HUES64 (cell line): ENCODE measurements at regions not wholly inside any gene's neighbourhood (a gene's known extent, or its start where the extent isn't known, plus 50 kb on each side); places are given as distances from the start of the nearest gene placed in this dataset.

Experiments
- H3K27ac ChIP-seq: 2 replicates; pipeline ENCODE4 v1.7.0; 2013; ENCODE audit warnings: low read depth, low read length, inconsistent platforms
- H3K27me3 ChIP-seq: 2 replicates; pipeline ENCODE4 v1.6.1; 2013; ENCODE audit warnings: mild to moderate bottlenecking, low read length; ENCODE audit not compliant: insufficient read depth
- H3K36me3 ChIP-seq: 2 replicates; pipeline ENCODE4 v1.6.1; 2013; ENCODE audit warnings: mild to moderate bottlenecking, low read length; ENCODE audit not compliant: insufficient read depth
- H3K4me1 ChIP-seq: 2 replicates; pipeline ENCODE4 v1.6.1; 2013; ENCODE audit warnings: mild to moderate bottlenecking, low read length, moderate library complexity; ENCODE audit not compliant: insufficient read depth
- H3K4me3 ChIP-seq: 2 replicates; pipeline ENCODE4 v1.5.1; 2013; ENCODE audit warnings: mild to moderate bottlenecking, low read length, moderate library complexity
- H3K9ac ChIP-seq: 2 replicates; pipeline ENCODE4 v1.6.1; 2013; ENCODE audit warnings: mild to moderate bottlenecking, low read depth, low read length
- H3K9me3 ChIP-seq: 2 replicates; pipeline ENCODE4 v1.6.1; 2013; ENCODE audit warnings: low read depth, low read length; ENCODE audit not compliant: insufficient read depth
- WGBS: fragments of 150-250, 120-280 bp; methylation state at CpG from one replicate; pipeline ENCODE4 v1.1.7; 2013; ENCODE audit warnings: missing lambda C conversion rate; 5-methylcytosine and 5-hydroxymethylcytosine counted together

DNA sequence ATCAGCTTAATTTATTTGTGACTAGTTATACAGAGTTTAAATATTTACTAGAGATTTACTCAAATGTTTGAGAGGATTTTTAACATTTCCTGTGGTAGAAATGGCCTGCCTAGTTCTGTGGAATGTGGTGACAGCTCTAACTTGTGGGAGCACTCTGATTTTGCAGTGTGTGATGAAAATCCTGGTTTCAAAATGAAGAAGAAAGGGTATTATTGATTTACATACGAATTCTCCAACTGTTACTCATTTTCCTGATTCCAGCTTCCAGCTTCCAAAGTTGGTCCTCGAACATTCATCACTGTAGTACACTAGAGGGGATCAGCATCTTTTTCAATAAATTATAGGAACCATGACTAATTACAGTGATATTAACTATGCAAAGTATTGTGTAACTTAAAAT is 462.7 kb upstream of the PKN2 start:
- Histone ChIP-seq H3K27me3 (no peaks in the 10 kb centered on the region), H3K9me3 (no peaks in the 10 kb centered on the region), H3K9ac (no peak overlapping the region), H3K4me1 (no peaks in the 10 kb centered on the region; the same call in 1 of the 2 replicates), H3K36me3 (no peaks in the 10 kb centered on the region), H3K4me3 (no peak overlapping the region), H3K27ac (no peak overlapping the region)
- 100% methylated on average over 1 of the region's 2 CpGs for WGBS

DNA sequence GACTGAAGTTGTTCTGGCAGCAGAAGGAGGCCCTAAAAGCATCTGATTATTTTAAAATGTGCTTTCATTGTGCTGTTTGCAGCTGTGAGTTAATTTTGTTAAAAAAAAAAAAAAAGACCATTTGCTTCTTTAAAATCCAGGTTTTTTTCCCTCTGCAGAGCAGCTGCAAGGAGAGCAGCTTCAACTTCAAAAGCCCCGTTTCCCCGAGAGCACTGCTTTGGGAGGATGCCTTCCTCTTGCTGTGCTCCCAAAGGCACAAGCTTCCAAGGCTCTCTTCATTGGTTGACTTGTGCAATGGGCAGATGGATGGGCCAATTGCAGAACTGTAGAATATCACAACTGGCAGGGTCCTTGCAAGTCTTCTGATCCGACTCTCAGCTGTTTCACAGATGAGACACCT is 459.2 kb upstream of the PKN2 start:
- H3K9ac ChIP-seq: no peak overlapping the region
- no peaks in the 10 kb centered on the region for H3K9me3 ChIP-seq
- H3K4me1 ChIP-seq: no peaks in the 10 kb centered on the region; the same call in 1 of the 2 replicates
- no peaks in the 10 kb centered on the region for H3K36me3 ChIP-seq
- 94% methylated on average over 3 of the region's 3 CpGs for WGBS
- no peak overlapping the region for H3K4me3 ChIP-seq
- no peaks in the 10 kb centered on the region for H3K27me3 ChIP-seq
- H3K27ac ChIP-seq: no peak overlapping the region

DNA sequence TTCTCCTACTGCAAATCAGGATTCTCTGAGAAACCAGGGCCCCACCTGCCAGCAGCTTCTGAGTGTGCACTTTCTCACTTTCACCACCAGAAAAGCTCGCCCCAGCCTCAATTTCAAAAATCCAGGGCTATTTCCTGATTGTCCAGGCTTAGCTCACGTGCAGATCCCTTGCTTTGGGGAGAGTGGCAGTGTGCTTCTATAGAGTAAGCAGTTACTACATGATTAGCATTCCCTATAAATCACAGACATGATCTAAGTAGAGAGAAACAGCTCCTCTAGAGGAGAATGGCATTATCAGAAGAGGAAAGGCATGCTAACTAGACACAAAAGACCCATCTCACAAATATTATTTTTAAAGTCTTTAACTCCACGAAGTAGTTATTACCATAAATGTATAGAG is 456.0 kb upstream of the PKN2 start:
- WGBS: 94% methylated on average over 1 of the region's 3 CpGs
- Histone ChIP-seq H3K4me1 (no peaks in the 10 kb centered on the region), H3K27ac (no peak overlapping the region), H3K9ac (no peak overlapping the region), H3K27me3 (no peaks in the 10 kb centered on the region), H3K36me3 (no peaks in the 10 kb centered on the region), H3K4me3 (no peak overlapping the region), H3K9me3 (no peaks in the 10 kb centered on the region)

DNA sequence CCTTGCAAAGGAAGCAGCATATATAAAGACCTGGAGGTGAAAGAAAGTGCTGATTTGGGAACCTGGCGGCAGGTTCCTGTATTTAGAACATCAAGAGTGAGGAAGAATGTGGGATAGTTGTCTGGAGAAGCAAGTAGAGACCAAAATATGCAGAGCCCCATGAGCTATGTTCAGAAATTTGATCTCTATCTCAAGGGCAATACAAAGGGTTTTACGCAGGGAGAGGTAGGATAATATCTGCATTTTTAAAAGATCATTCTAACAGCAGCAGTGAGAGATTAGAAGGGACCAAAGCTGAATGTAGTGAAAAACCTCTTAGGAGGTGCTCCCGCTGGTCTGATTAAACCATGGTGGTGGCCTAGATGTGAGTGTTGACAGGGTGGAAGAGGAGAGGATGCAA is 453.9 kb upstream of the PKN2 start:
- H3K36me3 ChIP-seq: no peaks in the 10 kb centered on the region
- no peak overlapping the region for H3K27ac ChIP-seq
- no peak overlapping the region for H3K9ac ChIP-seq
- no peaks in the 10 kb centered on the region for H3K27me3 ChIP-seq
- H3K4me1 ChIP-seq: no peaks in the 10 kb centered on the region
- 91% methylated on average over 3 of the region's 3 CpGs for WGBS
- no peak overlapping the region for H3K4me3 ChIP-seq
- no peaks in the 10 kb centered on the region for H3K9me3 ChIP-seq

DNA sequence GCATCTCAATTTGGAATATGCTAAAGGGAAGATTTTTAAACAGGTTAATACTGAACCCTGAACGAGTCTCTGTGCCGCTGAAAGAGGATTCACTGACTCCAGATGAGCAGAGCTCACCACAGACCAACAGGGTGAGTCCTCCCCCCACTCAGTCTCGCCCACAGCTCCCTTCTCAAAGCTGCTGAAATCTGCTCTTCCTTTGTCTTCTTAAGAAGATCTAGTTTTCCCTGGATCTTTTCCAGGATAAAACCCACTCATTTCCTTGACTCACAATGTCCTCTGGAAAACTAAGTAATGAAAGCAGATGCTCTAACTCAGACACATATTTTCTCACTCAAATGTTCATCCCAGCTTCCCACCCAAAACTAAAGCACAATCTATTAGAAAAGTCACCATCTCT is 447.0 kb upstream of the PKN2 start:
- Histone ChIP-seq H3K27ac (no peak overlapping the region), H3K4me1 (no peaks in the 10 kb centered on the region), H3K9me3 (no peaks in the 10 kb centered on the region), H3K4me3 (no peak overlapping the region), H3K27me3 (no peaks in the 10 kb centered on the region), H3K36me3 (no peaks in the 10 kb centered on the region), H3K9ac (no peak overlapping the region)
- WGBS: 77% methylated on average over 3 of the region's 3 CpGs

DNA sequence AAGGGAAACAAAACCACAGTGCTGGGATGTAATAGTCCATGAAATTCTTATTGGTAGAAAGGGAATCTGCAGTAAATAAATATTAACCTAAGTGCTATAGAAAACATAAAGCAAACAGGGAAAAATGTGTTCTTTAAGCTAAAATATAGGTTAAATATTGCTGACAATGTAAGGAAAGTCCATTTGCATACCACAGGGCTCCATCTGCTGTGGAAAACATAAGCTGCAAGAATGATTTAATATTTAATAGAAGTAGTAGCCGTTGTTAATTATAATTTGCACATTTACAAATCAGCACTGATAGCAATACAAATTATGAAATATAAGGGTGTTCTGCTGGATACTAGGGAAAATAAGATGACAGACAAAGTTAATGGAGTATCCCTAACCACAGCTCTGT is 444.9 kb upstream of the PKN2 start:
- H3K4me1 ChIP-seq: no peaks in the 10 kb centered on the region
- H3K4me3 ChIP-seq: no peak overlapping the region
- H3K27me3 ChIP-seq: no peaks in the 10 kb centered on the region
- H3K36me3 ChIP-seq: no peaks in the 10 kb centered on the region
- no peak overlapping the region for H3K9ac ChIP-seq
- no peaks in the 10 kb centered on the region for H3K9me3 ChIP-seq
- WGBS: no CpG with 5 or more reads among the region's 1 CpG
- H3K27ac ChIP-seq: no peak overlapping the region

DNA sequence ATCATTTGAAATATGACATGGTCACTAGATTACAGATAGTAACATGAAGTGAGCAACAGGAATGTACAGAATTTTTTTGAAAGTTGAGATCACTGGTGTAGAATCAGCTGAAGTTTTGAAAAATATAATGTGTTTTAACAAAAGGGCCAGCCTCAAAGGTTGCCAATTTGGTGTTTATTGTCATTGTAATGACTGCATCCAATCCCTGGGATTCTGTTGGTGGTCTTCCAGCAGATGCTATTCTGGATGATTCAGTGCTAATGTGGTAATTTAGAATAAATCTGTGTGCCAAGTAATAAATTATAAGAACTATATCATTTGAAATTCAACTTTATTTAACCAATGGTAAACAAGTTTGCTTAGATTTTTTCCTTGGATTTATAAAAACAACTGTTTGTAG is 436.4 kb upstream of the PKN2 start:
- no peak overlapping the region for H3K9ac ChIP-seq
- peaks cover 10% of the 10 kb centered on the region for H3K4me1 ChIP-seq
- 0 out of 2 replicates have a peak overlapping the region, but pooled peaks have one; percentile 1 for H3K27ac ChIP-seq

DNA sequence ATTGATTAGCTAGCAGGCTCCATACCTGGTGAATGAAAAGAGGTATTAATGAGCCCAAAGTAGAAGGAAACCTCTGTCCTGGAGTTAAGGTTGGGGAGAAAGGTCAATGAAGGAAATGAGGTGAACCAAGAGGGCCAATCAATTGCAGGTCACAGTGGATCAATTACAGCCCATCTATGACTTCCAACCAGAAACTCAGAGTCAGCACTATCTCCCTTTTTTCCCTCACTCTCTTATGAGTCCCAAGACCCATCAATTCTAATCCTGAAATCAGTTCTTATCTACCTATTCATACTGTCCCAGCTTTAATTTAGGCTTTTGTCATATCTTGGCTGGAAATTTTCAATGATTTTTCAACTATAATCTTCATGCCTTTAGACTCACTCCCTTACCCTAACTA is 433.2 kb upstream of the PKN2 start:
- Histone ChIP-seq H3K9me3 (no peaks in the 10 kb centered on the region), H3K36me3 (no peaks in the 10 kb centered on the region), H3K9ac (no peak overlapping the region), H3K4me1 (peaks cover 10% of the 10 kb centered on the region), H3K27me3 (no peaks in the 10 kb centered on the region), H3K27ac (no peak overlapping the region), H3K4me3 (no peak overlapping the region)

More for the DNA sequence above, 436.4 kb upstream of the PKN2 start:
- no peak overlapping the region for H3K4me3 ChIP-seq
- no peaks in the 10 kb centered on the region for H3K36me3 ChIP-seq
- H3K27me3 ChIP-seq: no peaks in the 10 kb centered on the region
- no peaks in the 10 kb centered on the region for H3K9me3 ChIP-seq

DNA sequence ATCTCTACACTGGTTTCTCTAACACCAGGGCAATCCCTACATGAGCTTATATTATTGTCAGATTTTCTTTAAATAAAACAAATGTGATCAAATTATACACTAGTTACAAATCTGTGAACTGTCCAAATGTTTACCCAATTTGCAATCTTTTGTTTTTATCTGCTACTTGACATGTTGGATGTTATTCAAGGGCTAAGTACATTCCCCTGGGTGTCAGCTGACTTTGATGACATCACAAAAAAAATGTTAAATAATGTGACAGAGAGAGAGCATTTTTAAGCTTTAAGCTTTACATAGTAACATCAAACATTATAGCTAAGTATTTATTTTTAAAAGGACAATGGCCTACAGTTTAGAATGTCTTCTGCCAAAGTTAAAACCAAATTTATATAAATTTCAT is 431.3 kb upstream of the PKN2 start:
- Histone ChIP-seq H3K4me3 (no peak overlapping the region), H3K4me1 (peaks cover 4% of the 10 kb centered on the region), H3K9ac (no peak overlapping the region), H3K9me3 (no peaks in the 10 kb centered on the region), H3K27me3 (no peaks in the 10 kb centered on the region), H3K27ac (no peak overlapping the region), H3K36me3 (no peaks in the 10 kb centered on the region)

DNA sequence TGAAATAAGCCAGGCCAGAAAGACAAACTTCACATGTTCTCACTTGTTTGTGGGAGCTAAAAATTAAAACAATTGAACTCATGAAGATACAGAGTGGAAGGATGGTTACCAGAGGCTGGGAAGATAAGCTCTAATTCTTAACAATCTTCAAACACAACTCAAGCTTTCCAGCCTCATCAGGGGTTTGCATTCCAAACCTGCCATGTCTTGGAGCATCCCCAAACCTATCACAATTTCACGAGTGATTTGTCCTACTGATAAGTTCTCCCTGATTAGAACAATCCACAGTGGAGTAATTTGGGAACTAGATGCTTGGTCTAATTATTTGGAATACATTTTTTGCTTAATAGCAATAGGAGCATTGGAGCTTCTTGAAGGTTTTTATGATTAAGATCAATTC is 418.5 kb upstream of the PKN2 start:
- WGBS: 100% methylated on average over 1 of the region's 1 CpG
- H3K9me3 ChIP-seq: no peaks in the 10 kb centered on the region
- H3K4me1 ChIP-seq: no peaks in the 10 kb centered on the region
- H3K36me3 ChIP-seq: no peaks in the 10 kb centered on the region
- H3K27me3 ChIP-seq: no peaks in the 10 kb centered on the region
- no peak overlapping the region for H3K27ac ChIP-seq
- H3K9ac ChIP-seq: no peak overlapping the region
- no peak overlapping the region for H3K4me3 ChIP-seq

DNA sequence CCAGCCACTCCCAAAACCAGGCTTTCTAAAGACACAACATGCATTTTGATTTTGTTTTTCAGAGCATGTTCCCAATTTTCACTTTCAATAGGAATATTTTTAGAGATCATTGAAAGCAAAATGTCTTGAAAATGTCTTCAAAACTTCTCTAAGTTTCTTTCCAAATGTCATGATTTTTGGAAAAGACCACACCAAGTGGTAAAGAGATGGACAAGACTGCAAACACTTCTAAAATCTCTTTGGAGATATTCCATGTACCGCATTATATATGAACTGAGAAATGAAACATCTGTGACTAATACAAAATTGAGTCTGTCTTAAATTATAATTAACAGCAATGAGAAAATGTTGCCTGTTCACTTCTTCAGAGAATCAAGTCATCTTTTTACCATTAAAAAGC is 418.0 kb upstream of the PKN2 start:
- WGBS: no CpG with 5 or more reads among the region's 1 CpG

DNA sequence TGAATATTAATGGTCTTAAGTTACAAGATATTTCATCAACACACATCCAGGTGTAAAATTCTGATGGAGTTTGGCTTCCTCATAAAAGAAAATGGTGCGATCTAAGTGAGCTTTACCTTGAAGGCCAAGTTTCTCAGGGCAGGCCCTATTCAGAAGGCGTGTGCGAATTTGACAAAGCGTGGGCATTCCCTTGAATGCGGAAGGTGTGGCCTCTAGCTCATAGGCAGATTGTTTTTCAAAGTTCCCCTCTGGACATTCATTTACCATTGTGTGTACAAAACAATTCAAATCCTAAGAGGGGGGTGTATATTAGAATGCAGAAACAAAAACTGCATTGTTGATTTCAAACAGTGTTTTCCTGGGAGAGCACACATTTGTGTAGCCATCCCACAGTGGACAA is 411.9 kb upstream of the PKN2 start:
- 94% methylated on average over 5 of the region's 5 CpGs for WGBS

More for the DNA sequence above, 418.0 kb upstream of the PKN2 start:
- no peaks in the 10 kb centered on the region for H3K27me3 ChIP-seq
- H3K9me3 ChIP-seq: no peaks in the 10 kb centered on the region
- no peak overlapping the region for H3K9ac ChIP-seq
- H3K27ac ChIP-seq: no peak overlapping the region
- no peaks in the 10 kb centered on the region for H3K36me3 ChIP-seq
- no peak overlapping the region for H3K4me3 ChIP-seq
- H3K4me1 ChIP-seq: no peaks in the 10 kb centered on the region

More for the DNA sequence above, 411.9 kb upstream of the PKN2 start:
- no peak overlapping the region for H3K4me3 ChIP-seq
- H3K27ac ChIP-seq: no peak overlapping the region
- H3K27me3 ChIP-seq: no peaks in the 10 kb centered on the region
- no peaks in the 10 kb centered on the region for H3K36me3 ChIP-seq
- H3K4me1 ChIP-seq: peaks cover 4% of the 10 kb centered on the region; the same call in 1 of the 2 replicates
- no peaks in the 10 kb centered on the region for H3K9me3 ChIP-seq
- no peak overlapping the region for H3K9ac ChIP-seq
